ENCODE measurements at regions not wholly inside any gene's neighbourhood (a gene's known extent, or its start where the extent isn't known, plus 50 kb on each side); places are given as distances from the start of the nearest gene placed in this dataset.

DNA sequence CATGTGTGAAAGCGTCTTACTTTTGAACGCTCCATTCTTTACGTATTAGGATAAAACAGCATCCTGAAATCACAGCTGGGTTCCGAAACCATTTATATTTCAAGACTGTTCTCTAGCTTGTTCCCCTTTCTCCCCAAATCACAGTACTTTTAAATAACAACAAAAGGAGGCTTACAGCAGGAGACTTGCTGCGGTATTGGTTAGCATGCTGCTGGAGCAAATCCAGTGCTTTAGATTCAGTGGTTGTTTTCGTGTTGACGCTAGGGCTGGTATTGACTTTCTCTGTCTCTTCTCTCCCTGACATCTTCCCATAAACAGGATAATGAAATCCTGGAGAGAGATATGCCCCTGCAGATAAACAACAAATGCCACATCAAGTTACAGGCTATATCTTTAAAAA, 103.1 kb downstream of the ZNF608 start:
- 100% methylated on average over 3 of the region's 7 CpGs for WGBS (ENCODE audit: insufficient coverage)
- Histone ChIP-seq H3K27me3 (replicated peaks in 1 of 4; ENCODE audit: control extremely low read depth in 1 of 4, control insufficient read depth in 3 of 4, insufficient read depth in 4 of 4, low read length in 3 of 4) (peaks cover 0 to 10% (median 0%) of the 10 kb centered on the region in 4 experiments), H4K20me1 (ENCODE audit: control insufficient read depth, insufficient read depth, low read length, poor library complexity, severe bottlenecking) (no peaks in the 10 kb centered on the region), H3K36me3 (replicated peaks in 1 of 2; ENCODE audit: control extremely low read depth in 1 of 2, control insufficient read depth in 1 of 2, extremely low read depth in 1 of 2, insufficient read depth in 2 of 2, low read length in 1 of 2) (peaks cover 0 to 14% of the 10 kb centered on the region in 2 experiments), H3K79me2 (ENCODE audit: control insufficient read depth, insufficient read depth, low read length) (peaks cover 4% of the 10 kb centered on the region), H3K9me3 (ENCODE audit: control extremely low read depth in 1 of 3, control insufficient read depth in 2 of 3, insufficient read depth in 1 of 3, low read length in 2 of 3) (peaks cover 0 to 3% (median 0%) of the 10 kb centered on the region in 3 donors), H3K27ac (ENCODE audit: low read length in 2 of 2) (no peak overlapping the region), H2AFZ (ENCODE audit: insufficient read depth, low read depth, low read length, poor library complexity, severe bottlenecking) (no peak overlapping the region), H3K4me2 (replicated peaks; ENCODE audit: low read depth, low read length, poor library complexity, severe bottlenecking) (no peak overlapping the region), H3K9ac (ENCODE audit: low read length) (no peak overlapping the region), H3K4me1 (ENCODE audit: control insufficient read depth in 2 of 2, insufficient read depth in 2 of 2, low read length in 2 of 2) (peaks cover 30 to 33% of the 10 kb centered on the region in 2 donors), H3K4me3 (ENCODE audit: control extremely low read depth in 1 of 5, extremely low read depth in 1 of 5, insufficient read depth in 1 of 5, low read depth in 2 of 5, low read length in 4 of 5) (no peak overlapping the region)
- ATAC-seq (ENCODE audit: low read depth) = no peak
- TF ChIP-seq EZH2 (IDR thresholded peaks at IDR 0.05; ENCODE audit: borderline replicate concordance, insufficient read depth, low read depth, low read length, poor library complexity, severe bottlenecking) = no peak
- TF ChIP-seq, protein P1, sequence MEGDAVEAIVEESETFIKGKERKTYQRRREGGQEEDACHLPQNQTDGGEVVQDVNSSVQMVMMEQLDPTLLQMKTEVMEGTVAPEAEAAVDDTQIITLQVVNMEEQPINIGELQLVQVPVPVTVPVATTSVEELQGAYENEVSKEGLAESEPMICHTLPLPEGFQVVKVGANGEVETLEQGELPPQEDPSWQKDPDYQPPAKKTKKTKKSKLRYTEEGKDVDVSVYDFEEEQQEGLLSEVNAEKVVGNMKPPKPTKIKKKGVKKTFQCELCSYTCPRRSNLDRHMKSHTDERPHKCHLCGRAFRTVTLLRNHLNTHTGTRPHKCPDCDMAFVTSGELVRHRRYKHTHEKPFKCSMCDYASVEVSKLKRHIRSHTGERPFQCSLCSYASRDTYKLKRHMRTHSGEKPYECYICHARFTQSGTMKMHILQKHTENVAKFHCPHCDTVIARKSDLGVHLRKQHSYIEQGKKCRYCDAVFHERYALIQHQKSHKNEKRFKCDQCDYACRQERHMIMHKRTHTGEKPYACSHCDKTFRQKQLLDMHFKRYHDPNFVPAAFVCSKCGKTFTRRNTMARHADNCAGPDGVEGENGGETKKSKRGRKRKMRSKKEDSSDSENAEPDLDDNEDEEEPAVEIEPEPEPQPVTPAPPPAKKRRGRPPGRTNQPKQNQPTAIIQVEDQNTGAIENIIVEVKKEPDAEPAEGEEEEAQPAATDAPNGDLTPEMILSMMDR (IDR thresholded peaks at IDR 0.05) = no peak
- no peaks in the 10 kb centered on the region for H3K27me3 Mint-ChIP-seq
- intact Hi-C loops (cut with micrococcal nuclease) = no loop called here
- ChIA-PET POLR2A (no interaction called here), CTCF (interaction anchor here (0.6 to 1.2 kb wide), 2 partner anchors 39 to 1192 kb away, joined by 3 read pairs; no protein-coding TSS in a partner anchor)
- no peak overlapping the region for H3K4me3 Mint-ChIP-seq
- DNase-seq = no peak
- H3K27ac Mint-ChIP-seq = no peak overlapping the region
- H3K4me1 Mint-ChIP-seq = peaks cover 39% of the 10 kb centered on the region
- peaks cover 3% of the 10 kb centered on the region for H3K9me3 Mint-ChIP-seq (ENCODE audit: insufficient read depth)

DNA sequence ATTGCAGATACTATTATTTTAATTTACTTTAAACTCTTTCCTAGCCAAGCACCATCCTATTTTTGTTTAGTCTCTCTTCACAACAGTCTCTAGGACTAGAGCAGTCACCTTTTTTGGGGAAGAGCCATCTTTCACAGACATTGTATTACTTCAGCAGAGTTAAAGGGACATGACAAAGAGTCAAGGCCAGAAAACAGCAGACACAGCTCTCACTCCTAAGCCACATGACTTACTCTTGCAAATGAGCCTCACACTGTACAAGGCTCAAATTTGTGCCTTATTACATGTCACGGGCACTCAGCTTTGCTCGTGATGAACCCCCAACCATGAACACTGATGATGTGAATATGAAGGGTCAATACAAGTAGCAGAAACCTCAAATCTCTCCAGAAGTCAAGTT, 104.3 kb downstream of the ZNF608 start:
- H3K27me3 ChIP-seq (replicated peaks in 1 of 4; ENCODE audit: control extremely low read depth in 1 of 4, control insufficient read depth in 3 of 4, insufficient read depth in 4 of 4, low read length in 3 of 4) = peaks cover 0 to 4% (median 0%) of the 10 kb centered on the region in 4 experiments
- Mint-ChIP-seq H3K9me3 (ENCODE audit: insufficient read depth) (peaks cover 3% of the 10 kb centered on the region), H3K27me3 (no peaks in the 10 kb centered on the region), H3K4me1 (peaks cover 28% of the 10 kb centered on the region), H3K27ac (no peak overlapping the region), H3K4me3 (no peak overlapping the region)
- H2AFZ ChIP-seq (ENCODE audit: insufficient read depth, low read depth, low read length, poor library complexity, severe bottlenecking) = no peak overlapping the region
- POLR2A ChIA-PET = no interaction called here
- no CpG with 5 or more reads among the region's 2 CpGs for WGBS (ENCODE audit: insufficient coverage)
- peaks cover 4% of the 10 kb centered on the region for H3K79me2 ChIP-seq (ENCODE audit: control insufficient read depth, insufficient read depth, low read length)
- no peak overlapping the region for H3K9ac ChIP-seq (ENCODE audit: low read length)
- peaks cover 22 to 24% of the 10 kb centered on the region in 2 donors for H3K4me1 ChIP-seq (ENCODE audit: control insufficient read depth in 2 of 2, insufficient read depth in 2 of 2, low read length in 2 of 2)
- TF ChIP-seq, protein P1 (IDR thresholded peaks at IDR 0.05) = no peak
- no peak for TF ChIP-seq EZH2 (IDR thresholded peaks at IDR 0.05; ENCODE audit: borderline replicate concordance, insufficient read depth, low read depth, low read length, poor library complexity, severe bottlenecking)
- DNase-seq (no peak), ATAC-seq (ENCODE audit: low read depth) (no peak)
- intact Hi-C loops (cut with micrococcal nuclease) = no loop called here
- H3K4me3 ChIP-seq (ENCODE audit: control extremely low read depth in 1 of 5, extremely low read depth in 1 of 5, insufficient read depth in 1 of 5, low read depth in 2 of 5, low read length in 4 of 5) = no peak overlapping the region
- H3K27ac ChIP-seq (ENCODE audit: low read length in 2 of 2) = no peak overlapping the region
- peaks cover 0 to 3% (median 0%) of the 10 kb centered on the region in 3 donors for H3K9me3 ChIP-seq (ENCODE audit: control extremely low read depth in 1 of 3, control insufficient read depth in 2 of 3, insufficient read depth in 1 of 3, low read length in 2 of 3)
- H3K36me3 ChIP-seq (replicated peaks in 1 of 2; ENCODE audit: control extremely low read depth in 1 of 2, control insufficient read depth in 1 of 2, extremely low read depth in 1 of 2, insufficient read depth in 2 of 2, low read length in 1 of 2) = peaks cover 0 to 8% of the 10 kb centered on the region in 2 experiments
- H3K4me2 ChIP-seq (replicated peaks; ENCODE audit: low read depth, low read length, poor library complexity, severe bottlenecking) = no peak overlapping the region
- H4K20me1 ChIP-seq (ENCODE audit: control insufficient read depth, insufficient read depth, low read length, poor library complexity, severe bottlenecking) = no peaks in the 10 kb centered on the region
- CTCF ChIA-PET = interaction anchor here (0.7 kb wide), 1 partner anchor 410 kb away, joined by 3 read pairs; no protein-coding TSS in a partner anchor
